ENCODE measurements at regions not wholly inside any gene's neighbourhood (a gene's known extent, or its start where the extent isn't known, plus 50 kb on each side); places are given as distances from the start of the nearest gene placed in this dataset.

- no peak for TF ChIP-seq REST (IDR thresholded peaks at IDR 0.05; ENCODE audit: low read depth)
- no peak for TF ChIP-seq JUND (IDR thresholded peaks at IDR 0.05)
Observed at GRCh38 chr2:48110492-48110891, 204.0 kb upstream of the FOXN2 start.
